H1 (cell line): ENCODE measurements at regions not wholly inside any gene's neighbourhood (a gene's known extent, or its start where the extent isn't known, plus 50 kb on each side); places are given as distances from the start of the nearest gene placed in this dataset.

Experiments used
- ASH2L ChIP-seq: fragments of 200-600, 300-600 bp; sonication (generic); IDR thresholded peaks from one replicate; pipeline ENCODE4 v1.7.1; 2017; ENCODE audit warnings: low read length
- CBX5 ChIP-seq: fragments of 300-800, 300-1000 bp; sonication (generic); IDR thresholded peaks from 2 replicates; pipeline ENCODE4 v1.7.1; 2016; ENCODE audit warnings: antibody characterized with exemption, low read length, low read depth
- CHD7 ChIP-seq: fragments of 300-600 bp; sonication (generic); IDR thresholded peaks from 2 replicates; pipeline ENCODE4 v1.7.1; 2012; ENCODE audit warnings: low read length, moderate library complexity, mild to moderate bottlenecking, inconsistent platforms; ENCODE audit not compliant: insufficient replicate concordance
- E2F6 ChIP-seq: IDR thresholded peaks from 2 replicates; pipeline ENCODE4 v1.6.1; 2012; ENCODE audit warnings: inconsistent platforms
- MAX ChIP-seq: IDR thresholded peaks from 2 replicates; pipeline ENCODE4 v1.6.1; 2012; ENCODE audit warnings: inconsistent platforms
- RFX5 ChIP-seq: IDR thresholded peaks from 2 replicates; pipeline ENCODE4 v1.6.1; 2011; ENCODE audit warnings: low read depth, low read length, improper control_type of control experiment, borderline replicate concordance
- RNF2 ChIP-seq: fragments of 200-900, 300-1000 bp; sonication (generic); IDR thresholded peaks from 2 replicates; pipeline ENCODE4 v1.7.1; 2016; ENCODE audit warnings: borderline replicate concordance, low read depth, mild to moderate bottlenecking, antibody characterized with exemption, low read length; ENCODE audit not compliant: poor library complexity, severe bottlenecking; ENCODE audit errors: missing control alignments
- SAP30 ChIP-seq: fragments of 300-600 bp; sonication (generic); IDR thresholded peaks from 2 replicates; pipeline ENCODE4 v1.7.1; 2012; ENCODE audit warnings: low read length, moderate library complexity, mild to moderate bottlenecking, inconsistent platforms; ENCODE audit not compliant: insufficient read depth, insufficient replicate concordance

DNA sequence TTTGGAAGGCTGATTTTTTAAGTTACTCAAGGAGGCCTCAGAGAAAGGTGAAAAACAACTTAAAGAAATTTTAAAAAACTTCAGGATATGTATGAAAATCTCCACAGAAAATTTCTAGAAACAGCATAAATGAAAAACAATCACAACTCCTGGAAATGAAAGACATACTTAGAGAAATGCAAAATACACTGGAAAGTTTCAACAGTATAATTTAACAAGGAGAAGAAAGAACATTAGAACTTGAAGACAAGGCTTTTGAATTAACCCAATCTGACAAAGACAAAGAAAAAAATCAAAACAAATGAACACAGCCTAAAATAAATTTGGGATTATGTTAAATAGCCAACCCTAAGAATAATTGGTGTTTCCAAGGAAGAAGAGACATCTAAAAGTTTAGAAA lies 300.5 kb downstream of the ANTXR2 start (continued):
- TF ChIP-seq CHD7 (no peak), MAX (no peak), E2F6 (no peak), ASH2L (no peak), CBX5 (no peak), RFX5 (no peak), RNF2 (no peak), SAP30 (no peak)
